Upper lobe of left lung (tissue), 6 donors: ENCODE measurements at regions not wholly inside any gene's neighbourhood (a gene's known extent, or its start where the extent isn't known, plus 50 kb on each side); places are given as distances from the start of the nearest gene placed in this dataset.
A peak's percentile ranks its signal among the peaks of the same experiment; 100 is the strongest.

Source experiments
- ATAC-seq, 2 donors: fragments of 200-7000 bp; cut with Tn5 transposase; one replicate each; pipeline ENCODE4 v1.9.1; 2022; ENCODE audit warnings: mild to moderate bottlenecking in 2 of 2, moderate library complexity in 2 of 2; ENCODE audit not compliant: low FRiP score in 2 of 2
- DNase-seq, 2 donors: peaks; one replicate each; pipeline ENCODE4 v3.0.0-alpha.2; 2019 to 2020
- H3K27ac ChIP-seq, 4 donors: fragments of 200-600 bp; sonication (generic); one replicate each; pipeline ENCODE4 v1.5.1; 2016 to 2019
- H3K27me3 ChIP-seq, 4 donors: fragments of 200-600 bp; sonication (generic); one replicate each; pipeline ENCODE4 v1.5.1; 2017 to 2019
- H3K36me3 ChIP-seq, 4 donors: fragments of 200-600 bp; sonication (generic); one replicate each; pipeline ENCODE4 v1.5.1; 2016 to 2019
- H3K4me1 ChIP-seq, 4 donors: fragments of 200-600 bp; sonication (generic); one replicate each; pipeline ENCODE4 v1.5.1; 2018 to 2019
- H3K4me3 ChIP-seq, 4 donors: fragments of 200-600 bp; sonication (generic); one replicate each; pipeline ENCODE4 v1.5.1; 2017 to 2019; ENCODE audit warnings: mild to moderate bottlenecking in 2 of 4, moderate library complexity in 1 of 4
- H3K9me3 ChIP-seq, 4 donors: fragments of 200-600 bp; sonication (generic); one replicate each; pipeline ENCODE4 v1.5.1; 2018 to 2019
- CTCF ChIP-seq, 6 experiments: fragments of 450-650 bp in 4 of 6; fragments of 200-600 bp in 2 of 6; sonication (generic) in 2 of 6; IDR thresholded peaks; one replicate each; pipeline ENCODE4 v1.5.1; 2016 to 2019; ENCODE audit warnings: antibody characterized with exemption in 6 of 6
- EP300 ChIP-seq, 4 donors: sonication (generic); formaldehyde crosslinking; IDR thresholded peaks; one replicate each; pipeline ENCODE4 v1.5.1; 2017; ENCODE audit warnings: antibody characterized with exemption in 4 of 4, control low read depth in 2 of 4
- POLR2A ChIP-seq, 4 donors: fragments of 450-650 bp; IDR thresholded peaks; one replicate each; pipeline ENCODE4 v1.5.1; 2016 to 2017; ENCODE audit warnings: antibody characterized with exemption in 4 of 4, mild to moderate bottlenecking in 2 of 4
- POLR2AphosphoS5 ChIP-seq, 2 donors: sonication (generic); formaldehyde crosslinking; IDR thresholded peaks; one replicate each; pipeline ENCODE4 v1.5.1; 2017; ENCODE audit warnings: antibody characterized with exemption in 2 of 2
- WGBS, 2 donors: methylation state at CpG; one replicate each; pipeline ENCODE4 v1.1.5; 2017 to 2018; 5-methylcytosine and 5-hydroxymethylcytosine counted together
- donor health status: DM: no; HTN: no; CAD: no; lungs with moderate emphysema.
- donor health status: DM: no; HTN: yes; CAD: no; lungs with severe emphysema.

DNA sequence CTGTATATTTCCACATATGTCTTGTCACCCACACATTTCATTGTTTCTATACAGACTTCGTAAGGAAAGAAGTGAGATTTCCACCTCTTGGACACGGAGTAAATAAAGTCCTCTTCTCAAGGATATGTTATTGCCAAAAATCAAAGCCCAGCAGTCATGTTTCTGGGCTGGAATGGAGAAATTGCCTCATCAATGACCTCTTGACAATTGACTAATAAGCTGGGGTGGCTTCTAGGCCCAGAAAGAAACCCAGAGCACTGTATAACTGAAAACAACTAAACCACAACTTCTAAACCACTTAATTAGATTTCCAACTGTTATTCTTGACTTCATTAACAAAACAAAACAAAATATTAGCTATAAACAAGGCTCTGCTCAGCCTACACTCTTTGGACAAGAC, 56.4 kb upstream of the SLC24A5 start:
- H3K4me3 ChIP-seq = no peak overlapping the region
- 35 to 53% methylated on average over 2 of the region's 2 CpGs for WGBS, 2 donors
- H3K27me3 ChIP-seq = no peaks in the 10 kb centered on the region
- DNase-seq (no peak), ATAC-seq (no peak)
- no peak for TF ChIP-seq POLR2A (IDR thresholded peaks at IDR 0.05)
- no peak for TF ChIP-seq POLR2AphosphoS5 (IDR thresholded peaks at IDR 0.05)
- no peak for TF ChIP-seq EP300 (IDR thresholded peaks at IDR 0.05)
- TF ChIP-seq CTCF (IDR thresholded peaks at IDR 0.05) = no peak
- no peak overlapping the region for H3K27ac ChIP-seq
- no peaks in the 10 kb centered on the region for H3K9me3 ChIP-seq
- no peaks in the 10 kb centered on the region for H3K4me1 ChIP-seq
- H3K36me3 ChIP-seq = no peaks in the 10 kb centered on the region

DNA sequence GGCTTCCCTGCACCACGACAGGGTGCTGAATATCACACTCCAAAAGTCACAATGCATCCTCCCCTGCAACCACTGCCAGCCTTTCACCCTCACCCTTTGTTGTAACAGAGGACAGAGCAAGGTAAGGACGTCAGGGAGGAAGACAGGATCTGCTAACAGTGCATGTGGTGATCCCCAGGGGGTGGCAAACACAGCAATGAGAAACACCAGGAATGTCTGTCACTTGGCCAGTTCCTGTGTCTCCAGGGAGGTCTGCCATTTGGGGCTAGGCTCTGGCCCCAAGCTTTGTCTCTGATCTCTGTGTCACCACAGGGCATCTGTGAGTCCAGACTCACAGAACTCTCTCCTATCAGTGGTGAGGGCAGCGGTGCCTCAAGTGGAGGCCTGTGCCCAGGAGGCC, 54.3 kb upstream of the SLC24A5 start:
- H3K27ac ChIP-seq = no peak overlapping the region
- no peak overlapping the region for H3K4me3 ChIP-seq
- no peaks in the 10 kb centered on the region for H3K4me1 ChIP-seq
- H3K36me3 ChIP-seq = no peaks in the 10 kb centered on the region
- DNase-seq (peak in 1 of 2 donors; percentile 1), ATAC-seq (no peak)
- TF ChIP-seq EP300 (IDR thresholded peaks at IDR 0.05) (no peak), CTCF (IDR thresholded peaks at IDR 0.05) (no peak), POLR2A (IDR thresholded peaks at IDR 0.05) (no peak), POLR2AphosphoS5 (IDR thresholded peaks at IDR 0.05) (no peak)
- 44 to 71% methylated on average over 3 of the region's 3 CpGs for WGBS, 2 donors
- H3K27me3 ChIP-seq = no peaks in the 10 kb centered on the region
- no peaks in the 10 kb centered on the region for H3K9me3 ChIP-seq
